ENCODE measurements at regions not wholly inside any gene's neighbourhood (a gene's known extent, or its start where the extent isn't known, plus 50 kb on each side); places are given as distances from the start of the nearest gene placed in this dataset.

DNA sequence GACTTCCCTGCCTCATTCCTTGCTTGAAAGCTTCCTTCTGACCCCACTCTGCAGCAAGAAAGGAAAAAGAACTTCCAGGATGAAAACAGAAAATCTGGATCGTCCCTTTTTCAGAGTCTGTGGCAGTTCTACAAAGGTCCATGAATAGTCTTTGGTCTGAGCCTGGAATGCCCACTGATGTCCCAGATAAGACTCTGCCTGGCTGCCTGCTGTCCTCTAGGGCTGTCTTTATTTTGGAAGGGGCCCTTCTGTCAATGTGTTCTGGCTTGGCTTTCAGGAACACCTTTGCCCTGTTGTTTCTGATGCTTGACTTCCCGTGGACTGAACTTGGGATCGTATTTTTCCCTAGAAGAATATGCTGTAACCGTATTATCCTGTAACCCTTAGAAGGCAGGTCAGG lies 114.7 kb upstream of the LNX1 start:
- TF ChIP-seq, protein P1, sequence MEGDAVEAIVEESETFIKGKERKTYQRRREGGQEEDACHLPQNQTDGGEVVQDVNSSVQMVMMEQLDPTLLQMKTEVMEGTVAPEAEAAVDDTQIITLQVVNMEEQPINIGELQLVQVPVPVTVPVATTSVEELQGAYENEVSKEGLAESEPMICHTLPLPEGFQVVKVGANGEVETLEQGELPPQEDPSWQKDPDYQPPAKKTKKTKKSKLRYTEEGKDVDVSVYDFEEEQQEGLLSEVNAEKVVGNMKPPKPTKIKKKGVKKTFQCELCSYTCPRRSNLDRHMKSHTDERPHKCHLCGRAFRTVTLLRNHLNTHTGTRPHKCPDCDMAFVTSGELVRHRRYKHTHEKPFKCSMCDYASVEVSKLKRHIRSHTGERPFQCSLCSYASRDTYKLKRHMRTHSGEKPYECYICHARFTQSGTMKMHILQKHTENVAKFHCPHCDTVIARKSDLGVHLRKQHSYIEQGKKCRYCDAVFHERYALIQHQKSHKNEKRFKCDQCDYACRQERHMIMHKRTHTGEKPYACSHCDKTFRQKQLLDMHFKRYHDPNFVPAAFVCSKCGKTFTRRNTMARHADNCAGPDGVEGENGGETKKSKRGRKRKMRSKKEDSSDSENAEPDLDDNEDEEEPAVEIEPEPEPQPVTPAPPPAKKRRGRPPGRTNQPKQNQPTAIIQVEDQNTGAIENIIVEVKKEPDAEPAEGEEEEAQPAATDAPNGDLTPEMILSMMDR (IDR thresholded peaks at IDR 0.05), result no peak
- TF ChIP-seq POLR2A (IDR thresholded peaks at IDR 0.05), result no peak
